ENCODE measurements at regions not wholly inside any gene's neighbourhood (a gene's known extent, or its start where the extent isn't known, plus 50 kb on each side); places are given as distances from the start of the nearest gene placed in this dataset.

GRCh38 chr2:240333985-240334384 lies 101.5 kb upstream of the GPC1 start:
- TF ChIP-seq EP300 (IDR thresholded peaks at IDR 0.05; ENCODE audit: borderline replicate concordance in 1 of 2, low read depth in 2 of 2, low read length in 2 of 2): no peak
- TF ChIP-seq, protein P1, sequence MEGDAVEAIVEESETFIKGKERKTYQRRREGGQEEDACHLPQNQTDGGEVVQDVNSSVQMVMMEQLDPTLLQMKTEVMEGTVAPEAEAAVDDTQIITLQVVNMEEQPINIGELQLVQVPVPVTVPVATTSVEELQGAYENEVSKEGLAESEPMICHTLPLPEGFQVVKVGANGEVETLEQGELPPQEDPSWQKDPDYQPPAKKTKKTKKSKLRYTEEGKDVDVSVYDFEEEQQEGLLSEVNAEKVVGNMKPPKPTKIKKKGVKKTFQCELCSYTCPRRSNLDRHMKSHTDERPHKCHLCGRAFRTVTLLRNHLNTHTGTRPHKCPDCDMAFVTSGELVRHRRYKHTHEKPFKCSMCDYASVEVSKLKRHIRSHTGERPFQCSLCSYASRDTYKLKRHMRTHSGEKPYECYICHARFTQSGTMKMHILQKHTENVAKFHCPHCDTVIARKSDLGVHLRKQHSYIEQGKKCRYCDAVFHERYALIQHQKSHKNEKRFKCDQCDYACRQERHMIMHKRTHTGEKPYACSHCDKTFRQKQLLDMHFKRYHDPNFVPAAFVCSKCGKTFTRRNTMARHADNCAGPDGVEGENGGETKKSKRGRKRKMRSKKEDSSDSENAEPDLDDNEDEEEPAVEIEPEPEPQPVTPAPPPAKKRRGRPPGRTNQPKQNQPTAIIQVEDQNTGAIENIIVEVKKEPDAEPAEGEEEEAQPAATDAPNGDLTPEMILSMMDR (IDR thresholded peaks at IDR 0.05; ENCODE audit: control extremely low read depth in 1 of 3, insufficient read depth in 1 of 3, low read depth in 1 of 3, low read length in 3 of 3): no peak

Data from H1 (cell line).